ENCODE measurements at regions not wholly inside any gene's neighbourhood (a gene's known extent, or its start where the extent isn't known, plus 50 kb on each side); places are given as distances from the start of the nearest gene placed in this dataset.

DNA sequence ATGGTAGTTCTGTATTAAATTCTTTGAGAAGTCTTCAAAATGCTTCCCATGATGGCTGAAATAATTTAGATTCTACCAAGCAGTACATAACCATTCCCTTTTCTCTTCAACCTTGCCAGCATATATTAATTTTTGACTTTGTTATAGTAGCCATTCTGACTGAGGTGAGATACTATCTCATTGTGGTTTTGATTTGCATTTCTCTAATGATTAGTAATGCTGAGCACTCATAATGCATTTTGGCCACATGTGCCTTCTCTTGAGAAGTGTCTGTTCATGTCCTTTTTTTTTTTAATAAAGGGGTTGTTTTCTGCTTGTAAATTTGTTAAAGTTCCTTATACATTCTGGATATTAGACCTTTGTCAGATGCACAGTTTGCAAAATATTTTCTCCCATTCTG lies 173.9 kb downstream of the CALCRL start:
- DNase-seq (no peak), ATAC-seq (no peak)
- H3K4me1 ChIP-seq (ENCODE audit: control insufficient read depth in 2 of 2, insufficient read depth in 2 of 2, low read length in 2 of 2): no peaks in the 10 kb centered on the region
- POLR2A ChIA-PET: no interaction called here
- intact Hi-C loops (cut with micrococcal nuclease): no loop called here
- no peaks in the 10 kb centered on the region for H3K36me3 ChIP-seq (ENCODE audit: control insufficient read depth in 2 of 3, insufficient read depth in 3 of 3, low read length in 3 of 3)
- Mint-ChIP-seq H3K4me3 (no peak overlapping the region), H3K9me3 (peaks cover 0 to 12% (median 3%) of the 10 kb centered on the region in 11 donors), H3K4me1 (no peaks in the 10 kb centered on the region), H3K27ac (no peak overlapping the region), H3K36me3 (no peaks in the 10 kb centered on the region), H3K27me3 (no peaks in the 10 kb centered on the region)
- H3K27me3 ChIP-seq (ENCODE audit: control insufficient read depth in 2 of 2, insufficient read depth in 2 of 2, low read length in 2 of 2): no peaks in the 10 kb centered on the region
- CTCF ChIA-PET: no interaction called here
- no peaks in the 10 kb centered on the region for H3K9me3 ChIP-seq (ENCODE audit: control insufficient read depth in 2 of 3, low read length in 3 of 3)
- H3K4me3 ChIP-seq (ENCODE audit: low read length): no peak overlapping the region
- H3K27ac ChIP-seq (ENCODE audit: low read depth, low read length): no peak overlapping the region

DNA sequence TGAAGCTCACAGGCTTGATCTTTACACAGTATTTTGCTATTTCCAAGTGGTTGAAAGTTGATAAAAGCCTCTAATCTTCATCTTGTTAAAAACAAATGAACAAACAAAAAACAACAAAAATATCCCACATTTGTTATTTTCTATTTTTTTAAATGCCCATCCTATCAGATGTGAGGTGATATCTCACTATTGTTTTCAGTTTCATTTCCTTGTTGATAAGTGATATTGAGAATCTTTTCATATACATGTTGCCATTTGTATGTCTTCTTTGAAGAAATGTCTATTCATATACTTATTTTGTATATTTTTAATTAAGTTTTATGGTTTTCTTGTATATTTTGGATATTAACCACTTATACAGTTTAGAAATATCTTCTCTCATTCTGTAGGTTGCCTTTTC lies 175.8 kb downstream of the CALCRL start:
- Mint-ChIP-seq H3K27ac (no peak overlapping the region), H3K36me3 (no peaks in the 10 kb centered on the region), H3K9me3 (peaks cover 0 to 12% (median 0%) of the 10 kb centered on the region in 11 donors), H3K27me3 (no peaks in the 10 kb centered on the region), H3K4me3 (no peak overlapping the region), H3K4me1 (no peaks in the 10 kb centered on the region)
- Histone ChIP-seq H3K9me3 (ENCODE audit: control insufficient read depth in 2 of 3, low read length in 3 of 3) (no peaks in the 10 kb centered on the region), H3K27ac (ENCODE audit: low read depth, low read length) (no peak overlapping the region), H3K4me3 (ENCODE audit: low read length) (no peak overlapping the region), H3K4me1 (ENCODE audit: control insufficient read depth in 2 of 2, insufficient read depth in 2 of 2, low read length in 2 of 2) (no peaks in the 10 kb centered on the region), H3K36me3 (ENCODE audit: control insufficient read depth in 2 of 3, insufficient read depth in 3 of 3, low read length in 3 of 3) (no peaks in the 10 kb centered on the region), H3K27me3 (ENCODE audit: control insufficient read depth in 2 of 2, insufficient read depth in 2 of 2, low read length in 2 of 2) (no peaks in the 10 kb centered on the region)
- ChIA-PET CTCF (no interaction called here), POLR2A (no interaction called here)
- intact Hi-C loops (cut with micrococcal nuclease): no loop called here
- DNase-seq (no peak), ATAC-seq (no peak)

DNA sequence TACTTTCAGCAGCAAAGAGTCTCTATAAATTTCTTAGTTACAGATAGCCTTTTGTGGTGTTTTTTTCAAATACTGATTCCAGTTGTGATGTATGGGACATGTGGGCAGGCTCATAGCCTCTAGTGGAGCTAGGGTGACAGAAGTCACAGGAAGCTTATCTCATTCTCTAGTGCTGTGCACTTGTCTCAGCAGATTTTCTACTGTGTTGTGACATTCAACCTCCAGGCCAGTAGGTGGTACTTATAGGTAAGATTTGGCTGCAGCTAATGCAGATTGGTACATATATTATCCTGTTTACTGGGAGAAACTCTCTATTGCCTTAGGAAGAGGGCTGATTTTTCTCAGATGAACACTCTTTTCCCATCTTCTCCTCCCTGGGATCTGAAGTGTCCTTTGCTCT lies 176.2 kb downstream of the CALCRL start:
- Mint-ChIP-seq H3K36me3 (no peaks in the 10 kb centered on the region), H3K4me3 (no peak overlapping the region), H3K9me3 (peaks cover 0 to 12% (median 0%) of the 10 kb centered on the region in 11 donors), H3K27ac (no peak overlapping the region), H3K4me1 (no peaks in the 10 kb centered on the region), H3K27me3 (no peaks in the 10 kb centered on the region)
- Histone ChIP-seq H3K27ac (ENCODE audit: low read depth, low read length) (no peak overlapping the region), H3K9me3 (ENCODE audit: control insufficient read depth in 2 of 3, low read length in 3 of 3) (no peaks in the 10 kb centered on the region), H3K27me3 (ENCODE audit: control insufficient read depth in 2 of 2, insufficient read depth in 2 of 2, low read length in 2 of 2) (no peaks in the 10 kb centered on the region), H3K36me3 (ENCODE audit: control insufficient read depth in 2 of 3, insufficient read depth in 3 of 3, low read length in 3 of 3) (no peaks in the 10 kb centered on the region), H3K4me1 (ENCODE audit: control insufficient read depth in 2 of 2, insufficient read depth in 2 of 2, low read length in 2 of 2) (no peaks in the 10 kb centered on the region), H3K4me3 (ENCODE audit: low read length) (no peak overlapping the region)
- ChIA-PET POLR2A (no interaction called here), CTCF (no interaction called here)
- ATAC-seq: no peak
- intact Hi-C loops (cut with micrococcal nuclease): no loop called here
- DNase-seq: no peak

GRCh38 chr2:187266645-187267044 lies 181.4 kb downstream of the CALCRL start:
- Mint-ChIP-seq H3K36me3 (no peaks in the 10 kb centered on the region), H3K27ac (no peak overlapping the region), H3K27me3 (no peaks in the 10 kb centered on the region), H3K4me3 (no peak overlapping the region), H3K9me3 (peaks cover 0 to 15% (median 0%) of the 10 kb centered on the region in 11 donors), H3K4me1 (no peaks in the 10 kb centered on the region)
- ChIA-PET POLR2A (no interaction called here), CTCF (interaction anchor here (0.6 kb wide), 1 partner anchor 60 kb away, joined by 3 read pairs; no protein-coding TSS in a partner anchor)
- Histone ChIP-seq H3K36me3 (ENCODE audit: control insufficient read depth in 2 of 3, insufficient read depth in 3 of 3, low read length in 3 of 3) (no peaks in the 10 kb centered on the region), H3K27me3 (ENCODE audit: control insufficient read depth in 2 of 2, insufficient read depth in 2 of 2, low read length in 2 of 2) (no peaks in the 10 kb centered on the region), H3K4me1 (ENCODE audit: control insufficient read depth in 2 of 2, insufficient read depth in 2 of 2, low read length in 2 of 2) (no peaks in the 10 kb centered on the region), H3K9me3 (ENCODE audit: control insufficient read depth in 2 of 3, low read length in 3 of 3) (no peaks in the 10 kb centered on the region), H3K4me3 (ENCODE audit: low read length) (no peak overlapping the region), H3K27ac (ENCODE audit: low read depth, low read length) (no peak overlapping the region)
- intact Hi-C loops (cut with micrococcal nuclease): no loop called here
- ATAC-seq (no peak), DNase-seq (no peak)

DNA sequence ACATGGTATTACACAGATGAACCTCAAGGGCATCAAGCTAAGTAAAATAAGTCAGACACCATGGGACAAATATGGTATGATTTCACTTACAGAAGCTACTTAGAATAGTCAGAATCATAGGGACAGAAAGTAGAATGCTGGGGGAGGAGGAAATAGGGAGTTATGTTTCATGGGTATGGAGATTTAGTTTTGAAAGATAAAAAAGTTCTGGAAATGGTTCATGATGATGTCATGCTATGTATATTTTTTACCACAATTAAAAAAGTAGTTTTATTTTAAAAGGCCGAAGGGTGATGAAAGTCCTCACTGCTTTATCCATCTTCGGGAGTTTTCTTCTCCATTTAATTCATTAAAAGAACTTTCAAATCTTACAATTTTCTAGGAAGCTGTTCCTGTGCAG lies 181.9 kb downstream of the CALCRL start:
- H3K4me3 ChIP-seq (ENCODE audit: low read length): no peak overlapping the region
- ATAC-seq (no peak), DNase-seq (no peak)
- Mint-ChIP-seq H3K27ac (no peak overlapping the region), H3K4me3 (no peak overlapping the region), H3K27me3 (no peaks in the 10 kb centered on the region), H3K4me1 (no peaks in the 10 kb centered on the region), H3K36me3 (no peaks in the 10 kb centered on the region), H3K9me3 (peaks cover 0 to 15% (median 0%) of the 10 kb centered on the region in 11 donors)
- no peaks in the 10 kb centered on the region for H3K9me3 ChIP-seq (ENCODE audit: control insufficient read depth in 2 of 3, low read length in 3 of 3)
- H3K27ac ChIP-seq (ENCODE audit: low read depth, low read length): no peak overlapping the region
- ChIA-PET POLR2A (no interaction called here), CTCF (no interaction called here)
- no peaks in the 10 kb centered on the region for H3K4me1 ChIP-seq (ENCODE audit: control insufficient read depth in 2 of 2, insufficient read depth in 2 of 2, low read length in 2 of 2)
- H3K27me3 ChIP-seq (ENCODE audit: control insufficient read depth in 2 of 2, insufficient read depth in 2 of 2, low read length in 2 of 2): no peaks in the 10 kb centered on the region
- intact Hi-C loops (cut with micrococcal nuclease): no loop called here
- no peaks in the 10 kb centered on the region for H3K36me3 ChIP-seq (ENCODE audit: control insufficient read depth in 2 of 3, insufficient read depth in 3 of 3, low read length in 3 of 3)

DNA sequence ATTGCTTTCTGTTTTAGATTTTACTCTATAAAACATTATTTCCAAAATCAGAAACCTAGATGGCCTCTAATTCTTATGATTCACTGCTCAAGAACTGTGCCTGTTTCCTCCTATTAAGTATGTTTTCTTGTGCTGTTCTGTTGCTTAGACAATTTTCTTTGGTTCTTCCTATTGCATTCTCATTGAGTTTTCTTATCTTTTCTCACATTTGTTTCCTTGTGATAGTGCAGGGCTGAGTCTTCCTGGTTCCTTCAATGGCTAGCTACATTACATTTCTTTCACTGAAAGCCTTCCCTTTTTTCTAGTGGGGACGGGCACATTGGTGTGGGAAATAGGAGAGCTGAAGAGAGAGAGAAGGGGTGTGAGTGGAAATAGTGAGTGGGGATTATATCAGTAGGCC lies 183.4 kb downstream of the CALCRL start:
- H3K27ac Mint-ChIP-seq: no peak overlapping the region
- CTCF ChIA-PET: no interaction called here

DNA sequence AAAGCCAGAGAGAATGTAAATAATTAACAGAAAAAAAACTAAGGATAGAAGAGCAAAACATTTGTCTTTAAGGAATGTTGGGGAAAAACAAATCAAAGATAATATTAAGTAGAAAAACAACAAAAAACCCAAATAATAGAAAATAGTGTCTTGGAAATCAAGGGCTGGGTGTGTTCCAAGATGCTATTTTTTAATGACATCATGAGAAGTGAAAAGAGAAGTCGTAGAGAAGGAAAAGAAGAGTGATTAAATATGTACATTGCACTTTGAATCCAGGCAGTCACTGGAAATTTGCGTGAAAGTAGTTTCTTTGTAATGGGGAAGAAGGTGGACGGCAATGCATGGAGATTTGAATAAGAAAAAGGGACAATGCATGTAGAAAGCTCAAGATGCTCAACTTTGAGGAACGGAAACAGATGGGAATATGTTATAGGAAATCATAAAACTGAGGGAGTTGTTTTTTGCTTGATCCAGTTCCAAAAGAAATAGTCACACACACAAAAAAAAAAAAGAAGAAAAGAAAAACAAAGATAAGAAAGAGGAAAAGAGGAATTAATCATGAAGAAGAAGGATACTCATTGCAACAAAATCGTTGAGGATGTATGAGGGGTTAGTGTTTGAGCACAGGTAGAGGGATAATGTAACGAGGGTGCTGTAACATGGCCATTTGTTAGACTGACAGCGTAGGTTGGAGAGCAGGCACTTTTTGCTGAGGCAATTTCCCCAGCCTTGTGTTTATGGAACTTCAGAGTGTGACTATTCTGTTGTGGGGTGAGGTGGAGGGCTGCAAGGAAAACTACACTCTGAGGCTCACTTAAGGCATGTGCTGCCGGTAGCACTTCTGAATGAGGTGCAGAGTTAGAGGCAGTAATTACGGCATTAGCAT lies 184.1 kb downstream of the CALCRL start:
- no peak overlapping the region for H3K27ac Mint-ChIP-seq
- no peaks in the 10 kb centered on the region for H3K4me1 Mint-ChIP-seq
- H3K36me3 Mint-ChIP-seq: no peaks in the 10 kb centered on the region
- no peak overlapping the region for H3K4me3 Mint-ChIP-seq
- Histone ChIP-seq H3K36me3 (ENCODE audit: control insufficient read depth in 2 of 3, insufficient read depth in 3 of 3, low read length in 3 of 3) (no peaks in the 10 kb centered on the region), H3K4me1 (ENCODE audit: control insufficient read depth in 2 of 2, insufficient read depth in 2 of 2, low read length in 2 of 2) (no peaks in the 10 kb centered on the region), H3K27me3 (ENCODE audit: control insufficient read depth in 2 of 2, insufficient read depth in 2 of 2, low read length in 2 of 2) (no peaks in the 10 kb centered on the region), H3K4me3 (ENCODE audit: low read length) (no peak overlapping the region), H3K9me3 (ENCODE audit: control insufficient read depth in 2 of 3, low read length in 3 of 3) (no peaks in the 10 kb centered on the region), H3K27ac (ENCODE audit: low read depth, low read length) (no peak overlapping the region)
- peaks cover 0 to 10% (median 0%) of the 10 kb centered on the region in 11 donors for H3K9me3 Mint-ChIP-seq
- no peak for DNase-seq
- H3K27me3 Mint-ChIP-seq: no peaks in the 10 kb centered on the region
- intact Hi-C loops (cut with micrococcal nuclease): no loop called here
- no peak for ATAC-seq
- ChIA-PET CTCF (no interaction called here), POLR2A (no interaction called here)

More for the DNA sequence above, 183.4 kb downstream of the CALCRL start:
- Histone ChIP-seq H3K27ac (ENCODE audit: low read depth, low read length) (no peak overlapping the region), H3K36me3 (ENCODE audit: control insufficient read depth in 2 of 3, insufficient read depth in 3 of 3, low read length in 3 of 3) (no peaks in the 10 kb centered on the region), H3K9me3 (ENCODE audit: control insufficient read depth in 2 of 3, low read length in 3 of 3) (no peaks in the 10 kb centered on the region), H3K4me1 (ENCODE audit: control insufficient read depth in 2 of 2, insufficient read depth in 2 of 2, low read length in 2 of 2) (no peaks in the 10 kb centered on the region), H3K4me3 (ENCODE audit: low read length) (no peak overlapping the region), H3K27me3 (ENCODE audit: control insufficient read depth in 2 of 2, insufficient read depth in 2 of 2, low read length in 2 of 2) (no peaks in the 10 kb centered on the region)
- DNase-seq: no peak
- H3K27me3 Mint-ChIP-seq: no peaks in the 10 kb centered on the region
- intact Hi-C loops (cut with micrococcal nuclease): no loop called here
- no peak for ATAC-seq
- H3K36me3 Mint-ChIP-seq: no peaks in the 10 kb centered on the region
- H3K4me3 Mint-ChIP-seq: no peak overlapping the region
- POLR2A ChIA-PET: no interaction called here
- no peaks in the 10 kb centered on the region for H3K4me1 Mint-ChIP-seq
- peaks cover 0 to 13% (median 0%) of the 10 kb centered on the region in 11 donors for H3K9me3 Mint-ChIP-seq
